GM21360 (cell line): ENCODE measurements at regions not wholly inside any gene's neighbourhood (a gene's known extent, or its start where the extent isn't known, plus 50 kb on each side); places are given as distances from the start of the nearest gene placed in this dataset.

Source experiments
- ATAC-seq: cut with Tn5 transposase; IDR thresholded peaks from one replicate; pipeline ENCODE4 v1.9.1; 2021; ENCODE audit warnings: mild to moderate bottlenecking, moderate library complexity; ENCODE audit not compliant: unreplicated experiment

DNA sequence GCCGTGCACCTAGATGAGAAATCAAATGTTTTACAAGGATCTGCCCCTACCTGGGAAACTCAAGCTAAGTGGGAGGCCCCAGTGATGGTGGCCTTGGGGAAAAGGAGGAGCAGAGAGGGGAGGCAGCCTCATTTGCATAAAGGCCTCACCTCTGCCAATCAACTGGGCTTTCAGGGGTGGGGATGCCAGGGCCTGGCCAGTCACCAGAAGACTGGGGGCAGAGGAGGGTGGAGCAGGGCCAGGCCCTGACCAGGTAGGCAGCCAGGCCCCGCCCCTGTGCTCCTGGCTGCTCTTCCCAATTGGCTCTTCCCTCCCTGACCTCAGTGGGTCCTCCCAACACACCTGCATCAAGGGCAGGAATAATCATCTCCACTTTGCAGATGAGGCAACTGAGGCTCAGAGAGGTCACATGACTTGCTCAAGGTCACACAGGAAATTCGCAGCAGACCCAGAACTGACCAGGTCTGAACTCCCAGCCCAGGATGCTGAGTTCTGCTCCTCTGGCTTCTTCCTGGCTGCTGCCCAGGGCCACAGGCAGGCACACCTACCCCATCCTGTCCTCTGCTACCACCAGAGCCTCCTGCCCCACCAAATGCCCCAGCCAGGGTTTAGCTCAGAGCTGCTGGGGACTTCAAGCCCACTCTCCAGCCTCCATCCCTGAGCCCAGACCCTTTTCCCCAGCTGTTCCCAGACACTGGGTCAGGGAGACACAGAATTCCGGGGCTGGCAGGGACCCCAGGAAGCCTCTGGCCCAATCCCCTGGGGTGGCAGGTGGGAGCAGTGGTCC is 677.9 kb downstream of the MATN1 start:
- ATAC-seq: no peak

GRCh38 chr1:30044656-30045144 is 678.7 kb downstream of the MATN1 start:
- no peak for ATAC-seq

DNA sequence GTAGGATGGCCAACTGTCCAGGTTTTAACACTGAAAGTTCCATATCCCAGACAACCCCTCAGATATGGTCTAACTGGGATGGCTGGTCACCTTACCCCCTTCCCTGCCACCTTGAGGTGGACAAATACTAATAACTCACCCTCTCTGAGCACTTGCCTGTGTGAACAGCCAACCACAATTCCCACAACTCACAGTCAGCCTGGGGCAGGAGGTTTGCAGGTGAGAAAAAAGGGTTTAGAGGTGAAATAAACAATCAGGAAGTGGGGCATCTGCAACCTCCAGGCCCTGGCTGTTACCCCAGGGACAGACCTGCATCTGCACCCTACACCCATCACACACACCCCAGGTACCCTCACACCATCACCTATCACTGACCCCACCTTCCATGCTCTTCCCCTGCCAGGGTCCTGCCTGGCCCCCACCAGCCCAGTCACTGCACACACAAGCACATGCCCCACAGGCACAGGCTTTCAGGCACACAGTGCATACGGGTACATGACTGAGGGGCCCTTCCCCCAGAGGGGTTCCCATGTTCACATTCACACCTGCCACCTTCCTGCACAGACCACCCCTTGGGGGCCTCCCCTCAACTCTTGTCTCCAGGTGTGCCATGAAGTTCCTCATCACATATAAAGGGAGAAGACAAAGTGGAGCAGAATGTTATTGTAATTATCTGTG is 679.5 kb downstream of the MATN1 start:
- ATAC-seq: no peak

- ATAC-seq: no peak
These were observed 680.1 kb downstream of the MATN1 start for GRCh38 chr1:30043256-30043655.

DNA sequence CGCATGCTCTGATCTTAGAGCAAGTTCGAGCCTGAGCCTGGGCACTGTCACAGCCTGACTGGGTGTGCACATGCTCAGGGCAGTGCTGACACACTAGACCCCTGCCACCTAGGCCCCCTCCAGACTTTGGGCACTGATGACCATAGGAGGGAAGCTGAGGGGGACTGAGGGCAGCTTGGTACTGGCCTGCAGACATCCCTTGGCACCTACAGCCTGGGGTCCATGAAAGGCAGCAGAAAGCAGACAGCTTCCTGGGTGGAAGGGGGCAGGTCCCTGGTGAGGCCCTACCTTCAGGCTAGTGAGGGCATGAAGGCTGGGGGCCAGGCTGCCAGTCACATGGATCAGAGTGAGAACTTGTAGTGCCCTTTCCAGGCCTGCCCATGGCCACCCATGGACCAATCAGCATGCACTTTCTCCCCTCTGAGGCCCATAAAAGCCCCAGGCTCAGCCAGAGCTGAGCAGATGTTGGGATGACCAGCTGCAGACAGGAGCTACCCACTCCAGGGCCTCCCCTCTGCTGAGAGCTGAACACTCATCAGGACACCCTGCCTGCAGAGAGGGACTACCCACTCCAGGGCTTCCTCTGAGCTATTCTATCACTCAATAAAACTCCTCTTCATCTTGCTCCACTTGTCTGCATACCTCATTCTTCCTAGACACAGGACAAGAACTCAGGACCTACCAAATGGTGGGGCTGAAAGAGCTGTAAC is 680.8 kb downstream of the MATN1 start:
- no peak for ATAC-seq

GRCh38 chr1:30041741-30042437 is 681.5 kb downstream of the MATN1 start:
- no peak for ATAC-seq

GRCh38 chr1:30040081-30041019 is 683.0 kb downstream of the MATN1 start:
- no peak for ATAC-seq

- no peak for ATAC-seq
These were observed 683.9 kb downstream of the MATN1 start for GRCh38 chr1:30039354-30040080.

- no peak for ATAC-seq
These were observed 685.0 kb downstream of the MATN1 start for GRCh38 chr1:30038134-30039025.

GRCh38 chr1:30037251-30038118 is 685.9 kb downstream of the MATN1 start:
- ATAC-seq: no peak

GRCh38 chr1:30036666-30037065 is 686.7 kb downstream of the MATN1 start:
- no peak for ATAC-seq

DNA sequence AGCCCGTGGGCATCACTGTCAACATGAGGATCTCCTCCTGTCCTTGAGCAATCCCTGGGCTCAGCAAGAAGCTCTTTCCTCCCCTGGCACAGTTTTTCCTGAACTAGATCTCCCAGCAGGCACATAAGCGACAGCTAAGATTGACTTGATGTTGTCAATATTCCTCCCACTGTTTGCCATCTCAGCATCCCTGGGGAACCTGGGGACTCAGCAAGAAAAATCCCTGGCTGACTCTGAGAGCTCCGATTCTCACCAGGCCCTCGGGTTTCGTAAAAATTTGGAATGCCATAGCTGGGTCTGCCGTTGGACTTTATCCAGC is 687.2 kb downstream of the MATN1 start:
- ATAC-seq: no peak

DNA sequence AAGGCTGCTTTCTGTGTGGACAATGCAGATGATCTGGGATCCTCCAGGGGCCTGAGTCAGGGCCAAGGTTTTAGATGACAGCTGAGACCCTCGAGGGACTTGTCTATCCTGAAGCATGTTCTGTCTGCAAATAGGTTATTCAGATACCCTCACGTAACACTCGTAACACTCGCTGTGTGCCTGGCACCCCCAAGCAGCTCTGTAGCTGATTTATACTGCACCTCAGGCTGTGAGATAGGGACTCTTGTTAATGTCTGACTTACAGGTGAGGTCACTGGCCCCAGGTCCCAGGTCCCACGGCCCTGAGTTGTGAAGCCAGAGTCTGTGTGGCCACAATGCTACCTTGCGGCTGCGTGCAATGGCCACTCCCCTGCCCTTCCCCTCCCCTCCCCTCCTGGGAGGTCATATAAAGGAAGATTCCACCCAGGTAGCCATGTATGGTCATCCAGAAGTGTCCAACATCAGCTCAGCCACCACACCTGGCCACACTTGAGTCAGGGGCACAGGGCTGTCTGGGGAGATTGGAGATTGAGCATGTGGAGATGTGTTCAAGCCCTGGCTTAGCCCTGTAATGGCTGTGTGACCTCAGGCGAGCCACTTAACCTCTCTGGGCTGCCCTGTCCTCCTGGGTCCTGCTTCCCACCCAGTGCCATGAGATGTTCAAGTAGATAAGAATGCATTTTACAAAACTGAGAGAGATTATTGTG is 687.7 kb downstream of the MATN1 start:
- no peak for ATAC-seq

- ATAC-seq: no peak
These were observed 688.5 kb downstream of the MATN1 start for GRCh38 chr1:30034627-30035521.

GRCh38 chr1:30034105-30034626 is 689.2 kb downstream of the MATN1 start:
- ATAC-seq: no peak
